ENCODE measurements at regions not wholly inside any gene's neighbourhood (a gene's known extent, or its start where the extent isn't known, plus 50 kb on each side); places are given as distances from the start of the nearest gene placed in this dataset.

DNA sequence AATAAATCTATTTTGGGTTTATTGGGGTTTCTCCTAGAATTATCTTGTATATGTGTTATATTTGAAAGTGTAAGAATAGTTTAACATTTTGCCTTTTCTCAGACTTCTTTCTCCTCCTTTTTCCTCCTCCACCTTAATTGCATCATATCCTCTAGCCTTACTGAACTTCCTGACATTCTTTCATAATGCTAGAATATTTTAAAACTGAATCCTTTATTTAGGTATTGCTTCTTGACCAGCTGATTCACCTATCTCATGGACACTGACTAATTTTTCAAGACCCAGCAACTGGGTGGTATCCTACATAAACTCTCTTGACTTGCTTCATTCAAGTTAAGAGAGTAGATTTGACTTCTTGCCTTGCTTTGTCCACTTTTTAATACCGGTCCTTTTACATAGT, 1508.9 kb downstream of the STIM2 start:
- no TSS peak for BruUV-seq (replicated peaks)
- H3K27ac ChIP-seq (ENCODE audit: low read length), result no peak overlapping the region
- ATAC-seq (no peak), DNase-seq (ENCODE audit: low read depth, low spot score) (no peak)
- H3K36me3 ChIP-seq (ENCODE audit: control insufficient read depth, insufficient read depth, low read length), result no peaks in the 10 kb centered on the region
- H3K4me1 ChIP-seq (ENCODE audit: control insufficient read depth, insufficient read depth, low read length), result no peaks in the 10 kb centered on the region
- ChIA-PET CTCF (no interaction called here), POLR2A (no interaction called here)
- no peaks in the 10 kb centered on the region for H3K27me3 ChIP-seq (ENCODE audit: control insufficient read depth, insufficient read depth, low read length)
- H3K4me3 ChIP-seq (ENCODE audit: low read depth in 2 of 2, low read length in 2 of 2), result no peak overlapping the region
- in situ Hi-C loops (cut with HindIII; ENCODE audit: low pct_unique_long_range_greater_than_20kb, low sequenced_read_pairs), result no loop called here
- TF ChIP-seq POLR2AphosphoS5 (IDR thresholded peaks at IDR 0.05; ENCODE audit: low read depth, low read length) (no peak), SIN3A (IDR thresholded peaks at IDR 0.05; ENCODE audit: borderline replicate concordance, insufficient read depth, low read depth, low read length) (no peak), REST (IDR thresholded peaks at IDR 0.05; ENCODE audit: insufficient read depth in 1 of 2, low read depth in 2 of 2, low read length in 1 of 2) (no peak), TCF7L2 (IDR thresholded peaks at IDR 0.05; ENCODE audit: low read depth, low read length) (no peak), CTCF (IDR thresholded peaks at IDR 0.05) (no peak)
- H3K9me3 ChIP-seq (ENCODE audit: control insufficient read depth, insufficient read depth, low read depth, low read length), result no peaks in the 10 kb centered on the region
- intact Hi-C loops (cut with micrococcal nuclease; ENCODE audit: unreplicated experiment), result no loop called here

GRCh38 chr4:28373191-28373590, 1512.5 kb downstream of the STIM2 start:
- Histone ChIP-seq H3K27me3 (ENCODE audit: control insufficient read depth, insufficient read depth, low read length) (no peaks in the 10 kb centered on the region), H3K27ac (ENCODE audit: low read length) (no peak overlapping the region), H3K36me3 (ENCODE audit: control insufficient read depth, insufficient read depth, low read length) (no peaks in the 10 kb centered on the region), H3K4me1 (ENCODE audit: control insufficient read depth, insufficient read depth, low read length) (no peaks in the 10 kb centered on the region), H3K9me3 (ENCODE audit: control insufficient read depth, insufficient read depth, low read depth, low read length) (no peaks in the 10 kb centered on the region), H3K4me3 (ENCODE audit: low read depth in 2 of 2, low read length in 2 of 2) (no peak overlapping the region)
- ChIA-PET CTCF (no interaction called here), POLR2A (no interaction called here)
- TF ChIP-seq SIN3A (IDR thresholded peaks at IDR 0.05; ENCODE audit: borderline replicate concordance, insufficient read depth, low read depth, low read length) (no peak), POLR2AphosphoS5 (IDR thresholded peaks at IDR 0.05; ENCODE audit: low read depth, low read length) (no peak), REST (IDR thresholded peaks at IDR 0.05; ENCODE audit: insufficient read depth in 1 of 2, low read depth in 2 of 2, low read length in 1 of 2) (no peak), TCF7L2 (IDR thresholded peaks at IDR 0.05; ENCODE audit: low read depth, low read length) (no peak), CTCF (IDR thresholded peaks at IDR 0.05) (no peak)
- in situ Hi-C loops (cut with HindIII; ENCODE audit: low pct_unique_long_range_greater_than_20kb, low sequenced_read_pairs), result no loop called here
- no TSS peak for BruUV-seq (replicated peaks)
- intact Hi-C loops (cut with micrococcal nuclease; ENCODE audit: unreplicated experiment), result no loop called here
- ATAC-seq, result no peak
- no peak for DNase-seq (ENCODE audit: low read depth, low spot score)

Data from Panc1 (cell line).